ENCODE measurements at regions not wholly inside any gene's neighbourhood (a gene's known extent, or its start where the extent isn't known, plus 50 kb on each side); places are given as distances from the start of the nearest gene placed in this dataset.

- DNase-seq (ENCODE audit: low read depth), result no peak
- H3K4me3 ChIP-seq (ENCODE audit: low read depth, low read length), result no peak overlapping the region
These were observed 583.9 kb upstream of the TBX3 start for GRCh38 chr12:115267891-115268290.

GRCh38 chr12:115267464-115267863 lies 583.5 kb upstream of the TBX3 start:
- H3K4me3 ChIP-seq (ENCODE audit: low read depth, low read length), result no peak overlapping the region
- DNase-seq (ENCODE audit: low read depth), result no peak

DNA sequence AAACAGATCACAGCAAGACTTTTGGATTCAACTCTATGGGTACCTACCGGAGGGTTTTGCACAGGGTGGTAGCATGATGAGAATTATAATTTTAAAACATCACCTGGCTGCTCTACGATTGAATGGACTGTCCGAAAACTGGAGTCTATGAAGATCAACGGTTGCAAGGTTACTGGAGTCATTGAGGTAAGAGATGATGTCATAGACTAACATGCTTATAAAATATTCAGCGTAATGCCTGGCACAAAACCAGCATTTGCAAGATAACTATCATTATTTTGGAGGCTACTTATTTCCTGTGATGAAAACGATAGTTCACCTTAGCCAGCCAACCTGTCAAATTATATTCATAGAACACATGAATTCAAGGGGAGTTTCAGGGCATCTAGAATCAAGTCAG lies 580.6 kb upstream of the TBX3 start:
- H3K4me3 ChIP-seq (ENCODE audit: low read depth, low read length), result no peak overlapping the region
- DNase-seq (ENCODE audit: low read depth), result no peak

DNA sequence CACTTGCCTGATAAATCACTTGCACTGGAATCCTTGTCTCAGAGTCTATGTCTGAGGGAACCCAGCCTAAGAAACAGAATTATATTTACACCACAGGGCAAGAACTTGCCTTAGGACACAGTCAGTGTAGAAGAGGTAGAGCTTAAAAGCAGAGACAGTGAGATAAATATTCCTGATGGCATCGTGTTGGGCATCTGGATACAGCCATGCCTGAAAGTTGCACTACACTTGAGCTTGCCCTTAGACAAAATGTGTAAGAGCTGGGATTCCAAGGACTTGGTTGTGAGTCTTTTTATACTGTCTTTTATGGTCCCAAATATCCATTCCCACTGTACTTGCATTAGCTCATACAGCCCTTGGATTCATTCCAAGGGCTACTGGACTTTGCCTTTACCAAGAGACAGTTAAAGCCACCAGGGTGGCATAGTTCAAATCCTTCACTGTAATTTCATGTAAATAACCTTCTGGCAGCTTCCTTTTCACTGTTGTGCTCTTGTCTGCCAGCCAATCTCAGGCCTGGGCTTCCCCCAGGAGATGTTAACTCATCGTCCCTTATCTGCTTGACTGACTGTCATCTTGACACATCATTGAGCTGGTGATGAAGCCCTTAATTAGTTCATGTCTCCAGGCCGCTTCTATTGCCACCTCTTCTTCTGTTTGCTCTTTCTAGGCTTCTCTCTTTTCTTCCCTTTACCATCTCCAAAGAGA lies 577.9 kb upstream of the TBX3 start:
- no peak for DNase-seq (ENCODE audit: low read depth)
- H3K4me3 ChIP-seq (ENCODE audit: low read depth, low read length), result no peak overlapping the region

DNA sequence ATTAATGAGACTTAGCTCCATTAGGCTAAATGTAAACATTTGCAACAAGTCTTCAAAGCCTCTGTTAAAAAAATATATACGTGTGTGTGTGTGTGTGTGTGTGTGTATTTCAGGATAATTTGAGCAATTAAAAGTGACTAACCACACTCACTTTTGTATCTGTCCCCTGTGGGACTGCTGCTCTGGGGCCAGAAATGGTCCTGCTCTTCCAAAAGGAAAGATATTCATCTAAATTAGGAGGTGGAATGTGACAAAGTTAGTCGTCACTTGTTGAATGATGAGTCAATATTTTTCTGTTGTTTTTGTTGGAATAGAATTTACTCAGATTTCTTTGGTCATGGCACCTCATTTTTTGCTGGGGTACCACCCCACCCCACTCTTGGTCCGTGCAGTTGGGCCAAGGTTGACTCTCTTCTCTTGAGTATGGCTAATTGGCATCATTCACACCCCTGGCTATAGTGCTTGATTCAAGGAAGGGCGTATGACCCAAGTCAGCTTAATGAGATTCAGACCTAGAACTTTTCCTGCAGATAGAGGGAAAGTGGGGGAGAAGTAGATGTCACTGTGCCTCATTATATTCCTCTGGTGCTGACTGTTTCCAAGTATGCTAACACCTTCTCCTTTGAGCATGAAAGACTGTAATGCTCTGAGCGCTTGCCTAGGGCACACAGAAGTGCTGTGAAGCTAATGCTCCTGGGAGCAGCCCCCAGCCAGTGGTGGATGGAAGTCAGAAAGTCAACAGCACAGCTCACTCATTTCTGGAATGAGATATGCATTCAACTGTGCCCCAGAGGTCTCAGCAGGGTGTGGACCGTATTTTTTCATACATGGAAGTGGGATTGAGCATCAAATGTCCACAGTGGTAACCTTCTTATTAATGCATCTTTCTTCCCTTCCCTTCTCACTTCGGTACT lies 577.0 kb upstream of the TBX3 start:
- DNase-seq (ENCODE audit: low read depth), result no peak

DNA sequence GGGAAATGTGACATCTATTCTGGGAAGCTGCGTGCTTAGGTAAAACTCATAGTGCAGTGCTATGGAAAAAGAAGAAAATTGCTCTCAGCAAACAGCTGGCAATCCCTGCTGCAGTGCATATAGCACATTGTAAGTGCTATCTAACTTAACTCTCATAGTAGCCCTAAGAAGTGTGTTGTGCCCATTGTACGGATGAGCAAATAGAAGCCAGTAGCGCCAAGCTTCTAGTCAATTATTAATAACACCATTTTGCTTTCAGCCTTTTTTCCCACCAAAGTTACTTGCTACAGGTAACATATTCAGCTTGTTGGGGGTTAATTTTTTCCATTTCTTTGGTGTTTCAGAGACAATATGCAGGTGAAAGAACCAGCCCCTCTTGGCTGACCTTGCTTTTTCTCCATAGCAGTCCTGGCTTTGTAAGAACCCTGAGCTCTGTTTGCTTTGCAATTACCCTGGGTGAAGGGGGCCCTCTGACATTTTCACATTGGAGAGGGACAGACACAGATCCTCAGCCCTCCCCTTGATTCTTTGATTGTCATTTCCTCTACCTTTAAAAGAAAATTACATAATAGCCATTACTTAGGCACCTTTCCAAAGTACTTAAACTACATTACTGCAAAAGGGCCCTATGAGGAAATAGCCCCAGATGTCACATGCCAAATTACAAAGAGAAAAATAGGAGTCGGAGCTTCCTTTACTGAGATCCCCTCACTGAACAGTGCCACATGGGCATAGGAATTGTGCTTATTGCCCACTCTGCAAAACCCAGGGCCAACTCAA lies 576.2 kb upstream of the TBX3 start:
- H3K4me3 ChIP-seq (ENCODE audit: low read depth, low read length), result no peak overlapping the region

More for the DNA sequence above, 577.0 kb upstream of the TBX3 start:
- H3K4me3 ChIP-seq (ENCODE audit: low read depth, low read length), result no peak overlapping the region

GRCh38 chr12:115257791-115258190 lies 573.8 kb upstream of the TBX3 start:
- peak; percentile 36 for DNase-seq (ENCODE audit: low read depth)
- no peak overlapping the region for H3K4me3 ChIP-seq (ENCODE audit: low read depth, low read length)

More for the DNA sequence above, 576.2 kb upstream of the TBX3 start:
- DNase-seq (ENCODE audit: low read depth), result no peak

DNA sequence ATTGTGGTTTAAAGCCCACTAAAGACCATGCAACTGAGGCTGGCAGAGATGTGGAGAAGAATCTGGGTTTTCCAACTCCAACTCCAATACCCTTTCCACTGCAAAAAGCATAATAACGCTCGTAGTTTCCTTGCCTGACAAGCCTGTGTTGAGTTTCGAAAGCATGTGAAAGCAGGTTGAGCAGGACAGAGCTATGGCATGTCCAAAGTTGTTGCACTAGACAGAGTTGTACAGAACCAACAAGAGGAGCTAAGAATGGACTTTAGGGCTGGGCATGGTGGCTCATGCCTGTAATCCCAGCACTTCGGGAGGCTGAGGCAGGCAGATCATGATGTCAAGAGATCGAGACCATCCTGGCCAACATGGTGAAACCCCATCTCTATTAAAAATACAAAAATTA lies 572.0 kb upstream of the TBX3 start:
- H3K4me3 ChIP-seq (ENCODE audit: low read depth, low read length), result no peak overlapping the region
- DNase-seq (ENCODE audit: low read depth), result no peak

- no peak overlapping the region for H3K4me3 ChIP-seq (ENCODE audit: low read depth, low read length)
- no peak for DNase-seq (ENCODE audit: low read depth)
These were observed 571.3 kb upstream of the TBX3 start for GRCh38 chr12:115255257-115255656.

DNA sequence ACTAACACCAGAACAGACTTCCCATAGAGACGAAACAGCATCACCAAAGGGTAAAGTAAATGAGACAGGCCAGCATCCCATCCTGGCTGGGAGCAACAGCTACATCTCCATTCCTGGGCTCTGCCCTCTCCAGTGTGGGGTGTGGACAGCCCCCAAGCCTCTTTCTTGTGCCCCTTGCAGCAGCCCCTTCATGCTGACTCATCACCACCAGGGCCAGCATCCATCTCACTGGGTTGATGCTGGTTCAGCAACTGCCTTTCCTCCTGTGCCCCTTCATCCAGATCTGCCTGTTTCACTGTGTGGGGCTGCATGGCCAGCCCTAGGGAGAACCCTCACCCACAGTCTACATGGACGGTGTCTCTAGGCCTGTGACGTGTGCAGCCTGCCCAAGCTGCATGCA lies 569.1 kb upstream of the TBX3 start:
- no peak overlapping the region for H3K4me3 ChIP-seq (ENCODE audit: low read depth, low read length)
- no peak for DNase-seq (ENCODE audit: low read depth)

DNA sequence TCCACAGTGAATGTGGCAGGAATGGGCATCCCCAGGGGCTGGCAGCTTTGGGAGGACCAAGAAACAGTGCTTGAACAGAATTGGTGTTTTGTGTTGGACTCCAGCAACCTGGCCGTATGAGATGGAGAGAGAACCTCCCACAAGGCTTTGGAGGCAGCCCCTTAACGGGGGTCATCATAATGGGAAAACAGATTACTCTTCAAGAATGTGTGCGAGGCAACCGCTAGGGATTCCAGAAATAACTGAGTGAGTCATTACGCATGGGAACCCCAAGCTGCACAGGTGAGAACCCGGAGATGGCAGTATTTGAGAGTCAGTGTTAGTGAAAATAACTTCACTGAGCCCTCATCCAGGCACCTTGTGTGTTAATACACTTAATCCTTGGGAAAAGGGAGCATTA lies 567.8 kb upstream of the TBX3 start:
- no peak for DNase-seq (ENCODE audit: low read depth)
- H3K4me3 ChIP-seq (ENCODE audit: low read depth, low read length), result no peak overlapping the region

DNA sequence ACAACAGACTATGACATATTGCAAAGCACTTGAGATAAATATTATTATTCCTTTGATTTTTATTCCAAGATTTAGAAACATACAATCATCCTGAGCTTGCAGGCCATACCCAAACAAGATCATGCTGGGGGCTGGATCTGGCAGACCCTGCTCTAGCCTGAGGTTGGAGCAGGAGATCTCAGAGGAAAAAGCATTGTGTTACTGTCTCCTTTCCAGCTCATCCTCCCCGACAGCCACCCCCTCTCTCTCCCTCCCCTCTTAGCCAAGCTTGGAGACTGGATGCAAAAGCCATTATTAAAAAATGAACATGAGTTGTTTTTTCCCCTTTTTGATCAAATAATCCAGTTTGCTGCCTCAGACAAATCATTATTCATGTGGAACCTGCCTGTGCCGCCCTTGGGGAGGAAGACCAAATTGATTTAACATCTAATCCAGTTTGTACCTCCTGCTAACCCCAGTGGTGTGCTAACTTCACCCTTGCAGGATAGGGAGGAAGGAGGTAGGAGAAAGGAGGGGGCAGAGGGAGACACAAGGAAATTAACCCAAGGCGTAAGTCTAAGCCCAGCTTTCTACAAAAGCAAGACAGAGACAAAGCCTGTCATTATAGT lies 565.8 kb upstream of the TBX3 start:
- DNase-seq (ENCODE audit: low read depth), result no peak
- no peak overlapping the region for H3K4me3 ChIP-seq (ENCODE audit: low read depth, low read length)

DNA sequence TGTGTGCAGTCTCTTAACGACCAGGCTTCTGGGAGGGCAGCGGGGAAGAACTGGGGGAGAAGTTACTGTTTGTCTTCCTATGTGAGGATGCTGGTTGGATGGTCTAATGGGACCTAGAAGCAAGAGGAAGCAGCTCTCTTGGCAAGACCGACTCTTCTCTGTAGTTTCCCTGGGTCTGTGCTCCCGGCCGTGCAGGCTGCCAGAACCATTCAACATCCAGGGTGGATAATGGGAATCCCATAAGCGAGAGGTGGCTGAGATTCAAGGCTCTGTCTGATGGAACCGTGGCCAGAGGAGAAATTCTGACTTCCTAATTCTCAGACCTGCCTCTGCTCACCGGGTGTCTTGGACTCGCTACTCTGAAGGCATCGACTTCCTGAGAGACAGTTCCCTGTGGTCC lies 561.0 kb upstream of the TBX3 start:
- no peak for DNase-seq (ENCODE audit: low read depth)
- no peak overlapping the region for H3K4me3 ChIP-seq (ENCODE audit: low read depth, low read length)

GRCh38 chr12:115243933-115244628 lies 560.1 kb upstream of the TBX3 start:
- DNase-seq (ENCODE audit: low read depth), result no peak
- H3K4me3 ChIP-seq (ENCODE audit: low read depth, low read length), result no peak overlapping the region

DNA sequence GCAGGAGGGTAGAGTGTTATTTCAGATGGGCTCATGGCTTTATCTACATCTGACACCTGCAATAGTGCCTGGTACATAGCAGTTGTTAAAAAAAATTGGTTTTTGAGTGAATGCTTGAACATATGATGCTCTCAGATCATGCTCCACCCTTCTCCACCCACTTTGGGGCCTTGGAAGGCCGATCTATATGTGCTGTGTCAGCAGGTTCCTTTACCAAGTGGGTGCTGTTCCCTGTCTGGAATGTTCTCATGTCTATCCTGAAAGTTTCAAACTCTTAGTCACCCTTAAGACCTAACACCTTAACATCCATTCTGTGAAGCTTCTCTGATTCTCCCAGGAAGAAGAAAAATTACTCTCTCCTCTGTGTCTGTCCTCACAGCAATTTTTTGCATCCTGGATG lies 556.3 kb upstream of the TBX3 start:
- no peak overlapping the region for H3K4me3 ChIP-seq (ENCODE audit: low read depth, low read length)
- no peak for DNase-seq (ENCODE audit: low read depth)

- no peak for DNase-seq (ENCODE audit: low read depth)
- H3K4me3 ChIP-seq (ENCODE audit: low read depth, low read length), result no peak overlapping the region
These were observed 551.9 kb upstream of the TBX3 start for GRCh38 chr12:115235880-115236279.

DNA sequence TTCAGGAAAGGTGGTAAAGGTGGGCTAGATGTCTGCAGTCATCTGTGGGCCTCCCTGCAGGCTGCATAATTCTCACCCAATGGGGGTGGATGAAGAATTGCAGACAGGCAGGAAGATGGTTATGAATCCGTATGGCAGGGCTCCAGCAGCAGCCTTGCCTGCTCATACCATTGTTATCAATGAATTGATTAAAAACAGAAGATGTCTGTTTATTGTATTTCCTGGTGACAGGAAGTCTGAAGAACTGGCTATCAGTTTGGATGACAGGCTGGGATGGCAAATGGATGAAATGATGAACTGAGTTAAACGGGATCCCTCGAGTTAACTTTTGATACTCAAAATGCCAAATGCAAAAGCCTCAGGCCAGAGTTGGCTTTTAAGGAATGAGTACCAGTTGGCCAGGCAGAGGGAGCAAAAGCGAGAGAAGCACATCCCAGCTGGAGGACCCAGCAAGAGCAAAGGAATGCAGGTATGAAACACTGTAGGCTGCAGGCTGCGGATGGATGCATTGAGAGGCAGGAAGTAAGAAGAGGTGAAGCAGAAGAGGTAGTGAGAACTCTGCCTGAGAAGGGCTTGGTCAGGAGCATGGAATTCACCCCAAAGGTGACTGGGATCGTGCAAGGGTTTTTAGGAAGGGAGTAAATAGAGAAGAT lies 550.0 kb upstream of the TBX3 start:
- no peak for DNase-seq (ENCODE audit: low read depth)
- H3K4me3 ChIP-seq (ENCODE audit: low read depth, low read length), result no peak overlapping the region

DNA sequence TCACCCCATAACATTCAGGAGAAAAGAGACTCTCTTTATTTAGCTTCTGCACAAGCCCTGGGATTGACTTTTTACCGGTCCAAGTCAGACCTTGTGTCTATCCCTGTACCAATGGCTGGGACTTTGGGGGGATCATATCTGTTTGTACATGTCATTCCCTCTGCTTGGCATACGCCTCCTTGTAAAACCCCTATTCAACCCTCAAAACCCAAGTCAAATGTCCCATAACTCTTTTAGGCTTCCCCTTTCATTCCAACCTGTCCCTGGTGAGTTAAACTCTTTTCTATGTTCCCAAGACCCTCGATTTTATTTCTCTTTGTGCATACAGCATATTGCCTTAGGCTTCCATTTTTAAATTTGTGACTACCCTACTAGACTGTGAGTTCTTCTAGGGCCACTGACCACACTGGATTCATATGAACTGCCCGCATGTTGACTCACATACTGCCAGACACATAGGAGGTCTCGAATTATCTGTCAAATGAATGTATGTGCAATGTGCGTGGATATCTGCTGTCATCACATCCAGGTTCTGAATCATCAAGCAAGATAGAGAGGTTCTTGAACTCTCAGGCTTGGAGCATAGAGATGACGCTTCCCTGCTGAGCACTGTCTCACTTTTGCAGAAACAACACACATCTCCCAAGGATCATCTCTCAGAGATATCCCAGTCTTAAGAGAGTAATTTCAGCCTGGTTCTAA lies 548.6 kb upstream of the TBX3 start:
- peak; percentile 85 for DNase-seq (ENCODE audit: low read depth)
- no peak overlapping the region for H3K4me3 ChIP-seq (ENCODE audit: low read depth, low read length)

Data from skeletal muscle cell (primary cell).